Astrocyte (in vitro differentiated cells and primary cell): ENCODE measurements at regions not wholly inside any gene's neighbourhood (a gene's known extent, or its start where the extent isn't known, plus 50 kb on each side); places are given as distances from the start of the nearest gene placed in this dataset.

Experiments
- CTCF ChIP-seq: IDR thresholded peaks from 2 replicates; pipeline ENCODE4 v1.5.1; 2011; ENCODE audit warnings: low read depth, mild to moderate bottlenecking, inconsistent platforms, low read length, moderate library complexity; ENCODE audit not compliant: insufficient read depth
- EZH2 ChIP-seq: IDR thresholded peaks from 2 replicates; pipeline ENCODE4 v1.6.1; 2012; ENCODE audit warnings: mild to moderate bottlenecking, low read length, inconsistent platforms; ENCODE audit not compliant: insufficient read depth

- TF ChIP-seq CTCF (no peak), EZH2 (no peak)
Observed at GRCh38 chrX:25079020-25079419, 63.3 kb upstream of the ARX start.
